ENCODE measurements at regions not wholly inside any gene's neighbourhood (a gene's known extent, or its start where the extent isn't known, plus 50 kb on each side); places are given as distances from the start of the nearest gene placed in this dataset.

DNA sequence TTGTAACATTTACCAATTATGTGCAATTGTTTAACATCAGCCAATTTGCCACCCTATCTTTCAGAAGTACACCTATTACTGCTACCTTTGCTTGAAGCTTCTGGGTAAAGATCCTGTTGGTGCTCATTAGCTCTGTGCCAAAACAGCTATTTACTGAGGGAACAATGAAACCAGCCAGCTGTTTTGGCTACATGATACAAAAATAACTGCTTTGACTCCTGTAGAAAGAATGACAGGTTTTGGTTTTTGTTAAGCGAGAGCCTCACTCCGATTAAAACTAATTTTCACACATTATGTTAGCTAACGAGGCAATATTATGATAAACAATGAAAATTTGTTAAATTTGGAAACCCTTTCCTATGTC lies 907.0 kb downstream of the EPHA4 start:
- H3K4me1 Mint-ChIP-seq (ENCODE audit: low read depth, unreplicated experiment) = no peaks in the 10 kb centered on the region
- Histone ChIP-seq H3K4me3 (ENCODE audit: insufficient read depth, low read depth, low read length) (no peak overlapping the region), H3K9ac (ENCODE audit: low read length) (no peak overlapping the region), H3K4me1 (ENCODE audit: insufficient read depth, low read length) (no peaks in the 10 kb centered on the region), H3K9me3 (ENCODE audit: insufficient read depth, low read depth, low read length) (no peaks in the 10 kb centered on the region), H3K27me3 (ENCODE audit: insufficient read depth, low read length) (no peaks in the 10 kb centered on the region), H3K27ac (ENCODE audit: low read depth, low read length) (no peak overlapping the region), H4K20me1 (ENCODE audit: insufficient read depth, low read length) (no peaks in the 10 kb centered on the region), H3K79me2 (ENCODE audit: insufficient read depth, low read length) (no peaks in the 10 kb centered on the region), H2AFZ (ENCODE audit: low read depth, low read length) (no peak overlapping the region), H3K4me2 (ENCODE audit: low read length) (no peak overlapping the region), H3K36me3 (ENCODE audit: insufficient read depth, low read length) (no peaks in the 10 kb centered on the region)
- peaks cover 4% of the 10 kb centered on the region for H3K9me3 Mint-ChIP-seq (ENCODE audit: unreplicated experiment)
- TF ChIP-seq, protein P1, sequence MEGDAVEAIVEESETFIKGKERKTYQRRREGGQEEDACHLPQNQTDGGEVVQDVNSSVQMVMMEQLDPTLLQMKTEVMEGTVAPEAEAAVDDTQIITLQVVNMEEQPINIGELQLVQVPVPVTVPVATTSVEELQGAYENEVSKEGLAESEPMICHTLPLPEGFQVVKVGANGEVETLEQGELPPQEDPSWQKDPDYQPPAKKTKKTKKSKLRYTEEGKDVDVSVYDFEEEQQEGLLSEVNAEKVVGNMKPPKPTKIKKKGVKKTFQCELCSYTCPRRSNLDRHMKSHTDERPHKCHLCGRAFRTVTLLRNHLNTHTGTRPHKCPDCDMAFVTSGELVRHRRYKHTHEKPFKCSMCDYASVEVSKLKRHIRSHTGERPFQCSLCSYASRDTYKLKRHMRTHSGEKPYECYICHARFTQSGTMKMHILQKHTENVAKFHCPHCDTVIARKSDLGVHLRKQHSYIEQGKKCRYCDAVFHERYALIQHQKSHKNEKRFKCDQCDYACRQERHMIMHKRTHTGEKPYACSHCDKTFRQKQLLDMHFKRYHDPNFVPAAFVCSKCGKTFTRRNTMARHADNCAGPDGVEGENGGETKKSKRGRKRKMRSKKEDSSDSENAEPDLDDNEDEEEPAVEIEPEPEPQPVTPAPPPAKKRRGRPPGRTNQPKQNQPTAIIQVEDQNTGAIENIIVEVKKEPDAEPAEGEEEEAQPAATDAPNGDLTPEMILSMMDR (IDR thresholded peaks at IDR 0.05; ENCODE audit: insufficient read depth, low read depth, low read length) = no peak
- no peak for TF ChIP-seq EZH2 (IDR thresholded peaks at IDR 0.05; ENCODE audit: insufficient read depth, low read length)
- DNase-seq (ENCODE audit: low read depth) (no peak), FAIRE-seq (no peak)
- H3K4me3 Mint-ChIP-seq (ENCODE audit: unreplicated experiment) = no peak overlapping the region
- H3K36me3 Mint-ChIP-seq (ENCODE audit: low read depth, unreplicated experiment) = no peaks in the 10 kb centered on the region
- H3K27me3 Mint-ChIP-seq (ENCODE audit: low read depth, unreplicated experiment) = no peaks in the 10 kb centered on the region
- H3K27ac Mint-ChIP-seq (ENCODE audit: unreplicated experiment) = no peak overlapping the region

DNA sequence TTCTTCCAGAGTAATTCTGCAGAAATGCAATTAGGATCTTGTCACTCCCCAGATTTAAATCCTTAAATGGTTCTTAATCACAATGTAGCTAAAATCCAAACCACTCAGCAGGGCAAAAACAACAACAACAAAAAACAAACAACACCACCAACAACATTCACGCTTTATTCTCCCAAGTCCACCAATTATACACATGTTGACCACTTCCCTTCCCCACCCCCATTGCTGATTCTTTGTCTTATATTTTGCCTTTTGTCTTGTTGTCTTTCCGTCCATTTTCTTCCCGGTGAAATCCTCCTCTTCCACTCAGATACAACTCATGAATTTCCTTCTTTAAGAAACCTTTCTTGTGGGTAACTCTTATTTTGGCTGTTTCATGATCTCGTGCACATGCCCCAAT lies 902.8 kb downstream of the EPHA4 start:
- H3K36me3 Mint-ChIP-seq (ENCODE audit: low read depth, unreplicated experiment) = no peaks in the 10 kb centered on the region
- FAIRE-seq (no peak), DNase-seq (ENCODE audit: low read depth) (no peak)
- no peak overlapping the region for H3K4me3 Mint-ChIP-seq (ENCODE audit: unreplicated experiment)
- Histone ChIP-seq H4K20me1 (ENCODE audit: insufficient read depth, low read length) (no peaks in the 10 kb centered on the region), H3K36me3 (ENCODE audit: insufficient read depth, low read length) (no peaks in the 10 kb centered on the region), H3K4me3 (ENCODE audit: insufficient read depth, low read depth, low read length) (no peak overlapping the region), H3K79me2 (ENCODE audit: insufficient read depth, low read length) (no peaks in the 10 kb centered on the region), H2AFZ (ENCODE audit: low read depth, low read length) (no peak overlapping the region), H3K9ac (ENCODE audit: low read length) (no peak overlapping the region), H3K4me2 (ENCODE audit: low read length) (no peak overlapping the region), H3K27ac (ENCODE audit: low read depth, low read length) (no peak overlapping the region), H3K9me3 (ENCODE audit: insufficient read depth, low read depth, low read length) (no peaks in the 10 kb centered on the region), H3K4me1 (ENCODE audit: insufficient read depth, low read length) (no peaks in the 10 kb centered on the region), H3K27me3 (ENCODE audit: insufficient read depth, low read length) (no peaks in the 10 kb centered on the region)
- H3K27me3 Mint-ChIP-seq (ENCODE audit: low read depth, unreplicated experiment) = no peaks in the 10 kb centered on the region
- H3K4me1 Mint-ChIP-seq (ENCODE audit: low read depth, unreplicated experiment) = no peaks in the 10 kb centered on the region
- H3K9me3 Mint-ChIP-seq (ENCODE audit: unreplicated experiment) = peaks cover 4% of the 10 kb centered on the region
- TF ChIP-seq, protein P1 (IDR thresholded peaks at IDR 0.05; ENCODE audit: insufficient read depth, low read depth, low read length) = no peak
- TF ChIP-seq EZH2 (IDR thresholded peaks at IDR 0.05; ENCODE audit: insufficient read depth, low read length) = no peak
- H3K27ac Mint-ChIP-seq (ENCODE audit: unreplicated experiment) = no peak overlapping the region

DNA sequence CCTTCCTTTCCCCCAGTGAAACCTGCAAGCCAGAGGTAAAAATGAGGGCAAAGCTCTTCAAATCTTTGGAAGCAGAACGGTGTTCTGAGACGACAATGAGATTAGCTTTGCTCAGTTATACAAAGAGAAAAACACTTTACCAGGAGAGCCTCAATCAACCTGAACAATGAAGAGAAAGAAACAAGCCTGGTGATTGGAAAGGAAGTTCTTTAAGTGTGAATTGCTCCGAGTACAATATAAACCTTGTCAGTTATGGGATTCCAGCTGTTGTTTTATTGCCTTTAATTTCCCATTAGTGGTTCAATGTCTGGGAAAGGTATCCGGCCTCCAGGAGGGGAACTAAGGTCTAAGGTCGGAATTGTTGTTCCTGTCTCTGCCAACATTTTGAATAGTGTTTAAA lies 901.6 kb downstream of the EPHA4 start:
- Histone ChIP-seq H3K36me3 (ENCODE audit: insufficient read depth, low read length) (no peaks in the 10 kb centered on the region), H3K4me1 (ENCODE audit: insufficient read depth, low read length) (no peaks in the 10 kb centered on the region), H3K9ac (ENCODE audit: low read length) (no peak overlapping the region), H3K79me2 (ENCODE audit: insufficient read depth, low read length) (no peaks in the 10 kb centered on the region), H3K9me3 (ENCODE audit: insufficient read depth, low read depth, low read length) (no peaks in the 10 kb centered on the region), H3K4me3 (ENCODE audit: insufficient read depth, low read depth, low read length) (no peak overlapping the region), H3K27ac (ENCODE audit: low read depth, low read length) (no peak overlapping the region), H2AFZ (ENCODE audit: low read depth, low read length) (no peak overlapping the region), H3K27me3 (ENCODE audit: insufficient read depth, low read length) (no peaks in the 10 kb centered on the region), H3K4me2 (ENCODE audit: low read length) (no peak overlapping the region), H4K20me1 (ENCODE audit: insufficient read depth, low read length) (no peaks in the 10 kb centered on the region)
- FAIRE-seq (no peak), DNase-seq (ENCODE audit: low read depth) (no peak)
- Mint-ChIP-seq H3K27ac (ENCODE audit: unreplicated experiment) (no peak overlapping the region), H3K27me3 (ENCODE audit: low read depth, unreplicated experiment) (no peaks in the 10 kb centered on the region), H3K4me1 (ENCODE audit: low read depth, unreplicated experiment) (no peaks in the 10 kb centered on the region), H3K9me3 (ENCODE audit: unreplicated experiment) (peaks cover 4% of the 10 kb centered on the region), H3K36me3 (ENCODE audit: low read depth, unreplicated experiment) (no peaks in the 10 kb centered on the region), H3K4me3 (ENCODE audit: unreplicated experiment) (no peak overlapping the region)
- TF ChIP-seq, protein P1 (IDR thresholded peaks at IDR 0.05; ENCODE audit: insufficient read depth, low read depth, low read length) = no peak
- no peak for TF ChIP-seq EZH2 (IDR thresholded peaks at IDR 0.05; ENCODE audit: insufficient read depth, low read length)
